Thoracic aorta (tissue), 2 donors: ENCODE measurements at regions not wholly inside any gene's neighbourhood (a gene's known extent, or its start where the extent isn't known, plus 50 kb on each side); places are given as distances from the start of the nearest gene placed in this dataset.

Source experiments
- ATAC-seq: fragments of 150-250 bp; one replicate; pipeline ENCODE4 v1.8.0; 2017; ENCODE audit warnings: low read depth; ENCODE audit not compliant: insufficient number of reproducible peaks, low FRiP score
- DNase-seq: peaks from one replicate; pipeline ENCODE4 v3.0.0-alpha.2; 2020; ENCODE audit warnings: low spot score
- H3K27ac ChIP-seq, 2 donors: fragments of 200-600 bp; sonication (generic); 1 replicate in 1 of 2; 2 replicates in 1 of 2; pipeline ENCODE4 v1.5.1; 2016; ENCODE audit warnings: mild to moderate bottlenecking in 2 of 2, moderate library complexity in 2 of 2
- H3K27me3 ChIP-seq: fragments of 200-600 bp; sonication (generic); replicated peaks from 2 replicates; pipeline ENCODE4 v1.6.0; 2016; ENCODE audit warnings: mild to moderate bottlenecking; ENCODE audit not compliant: insufficient read depth
- H3K36me3 ChIP-seq: fragments of 200-600 bp; sonication (generic); one replicate; pipeline ENCODE4 v1.5.1; 2016
- H3K4me1 ChIP-seq, 2 donors: fragments of 200-600 bp; sonication (generic); 1 replicate in 1 of 2; 2 replicates in 1 of 2; pipeline versions ENCODE4 v1.5.1 to v1.6.0; 2016; ENCODE audit warnings: low read depth in 2 of 2, mild to moderate bottlenecking in 1 of 2; ENCODE audit not compliant: control insufficient read depth in 1 of 2
- H3K4me3 ChIP-seq: fragments of 200-600 bp; sonication (generic); 2 replicates; pipeline ENCODE4 v1.5.1; 2016; ENCODE audit warnings: mild to moderate bottlenecking
- H3K9me3 ChIP-seq: fragments of 200-600 bp; sonication (generic); 2 replicates; pipeline ENCODE4 v1.5.1; 2016
- CTCF ChIP-seq: fragments of 200-600 bp; sonication (generic); IDR thresholded peaks from one replicate; pipeline ENCODE4 v1.5.1; 2019; ENCODE audit warnings: antibody characterized with exemption

GRCh38 chr6:9192405-9192909, 757.1 kb upstream of the SLC35B3 start:
- DNase-seq = no peak
- Histone ChIP-seq H3K36me3 (no peaks in the 10 kb centered on the region), H3K4me1 (no peaks in the 10 kb centered on the region), H3K27me3 (no peaks in the 10 kb centered on the region), H3K27ac (no peak overlapping the region), H3K4me3 (no peak overlapping the region), H3K9me3 (no peaks in the 10 kb centered on the region)
- ATAC-seq = no peak
- no peak for TF ChIP-seq CTCF

DNA sequence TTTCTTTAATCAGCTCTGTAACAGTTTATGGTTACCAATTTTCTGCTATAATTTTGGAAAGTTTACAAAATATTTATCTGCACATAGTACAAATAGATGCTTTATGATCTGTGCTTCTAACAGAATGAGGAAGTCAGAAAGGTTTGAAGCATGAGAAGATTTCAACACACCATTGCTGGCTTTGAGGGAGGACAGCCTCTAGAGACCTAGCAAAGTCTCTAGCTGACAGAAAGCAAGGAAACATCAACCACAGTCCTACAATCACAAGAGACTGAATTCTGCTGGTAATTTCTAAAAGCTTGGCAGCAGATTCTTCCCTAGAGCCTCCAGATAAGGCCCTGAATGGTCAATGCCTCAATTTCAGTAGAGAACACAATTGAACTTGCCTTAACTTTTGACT, 750.8 kb upstream of the SLC35B3 start:
- no peak for TF ChIP-seq CTCF
- DNase-seq (no peak), ATAC-seq (no peak)
- Histone ChIP-seq H3K27me3 (no peaks in the 10 kb centered on the region), H3K36me3 (no peaks in the 10 kb centered on the region), H3K9me3 (no peaks in the 10 kb centered on the region), H3K27ac (no peak overlapping the region), H3K4me3 (no peak overlapping the region), H3K4me1 (no peaks in the 10 kb centered on the region)

GRCh38 chr6:9178071-9178470, 742.7 kb upstream of the SLC35B3 start:
- no peak overlapping the region for H3K27ac ChIP-seq
- H3K27me3 ChIP-seq = no peaks in the 10 kb centered on the region
- H3K9me3 ChIP-seq = no peaks in the 10 kb centered on the region
- no peak for ATAC-seq
- H3K36me3 ChIP-seq = no peaks in the 10 kb centered on the region
- DNase-seq = no peak
- no peak for TF ChIP-seq CTCF
- H3K4me3 ChIP-seq = no peak overlapping the region
- H3K4me1 ChIP-seq = no peaks in the 10 kb centered on the region

DNA sequence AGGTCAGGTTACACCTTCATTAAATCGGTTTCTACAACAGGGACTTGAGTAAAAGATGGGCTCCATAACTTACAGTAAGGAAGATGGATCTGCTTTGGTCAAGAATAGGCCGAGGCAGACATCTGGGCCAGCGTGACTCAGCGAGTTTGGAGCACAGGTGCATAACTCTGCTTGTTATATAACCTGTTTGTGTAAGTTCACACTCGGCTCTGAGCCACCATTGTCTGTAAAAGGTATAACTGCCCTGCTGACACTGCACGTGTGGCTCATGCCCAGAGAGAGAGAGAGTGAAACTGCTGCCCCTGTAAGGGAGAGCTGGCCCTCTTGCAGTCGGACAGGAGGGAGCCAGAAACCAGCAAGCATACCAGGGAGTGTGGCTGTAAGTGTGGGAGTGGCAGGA, 737.9 kb upstream of the SLC35B3 start:
- no peak for TF ChIP-seq CTCF
- Histone ChIP-seq H3K4me1 (no peaks in the 10 kb centered on the region), H3K9me3 (no peaks in the 10 kb centered on the region), H3K27me3 (no peaks in the 10 kb centered on the region), H3K36me3 (no peaks in the 10 kb centered on the region), H3K4me3 (no peak overlapping the region), H3K27ac (no peak overlapping the region)
- DNase-seq (no peak), ATAC-seq (no peak)

- Histone ChIP-seq H3K9me3 (no peaks in the 10 kb centered on the region), H3K36me3 (no peaks in the 10 kb centered on the region), H3K27me3 (no peaks in the 10 kb centered on the region), H3K27ac (no peak overlapping the region), H3K4me3 (no peak overlapping the region), H3K4me1 (no peaks in the 10 kb centered on the region)
- TF ChIP-seq CTCF = no peak
- DNase-seq = no peak
- no peak for ATAC-seq
These were observed 736.8 kb upstream of the SLC35B3 start for GRCh38 chr6:9172096-9172495.
